ENCODE measurements at regions not wholly inside any gene's neighbourhood (a gene's known extent, or its start where the extent isn't known, plus 50 kb on each side); places are given as distances from the start of the nearest gene placed in this dataset.

- DNase-seq, result no peak
Measured at GRCh38 chr17:72487731-72488494, 367.1 kb downstream of the SOX9 start.

DNA sequence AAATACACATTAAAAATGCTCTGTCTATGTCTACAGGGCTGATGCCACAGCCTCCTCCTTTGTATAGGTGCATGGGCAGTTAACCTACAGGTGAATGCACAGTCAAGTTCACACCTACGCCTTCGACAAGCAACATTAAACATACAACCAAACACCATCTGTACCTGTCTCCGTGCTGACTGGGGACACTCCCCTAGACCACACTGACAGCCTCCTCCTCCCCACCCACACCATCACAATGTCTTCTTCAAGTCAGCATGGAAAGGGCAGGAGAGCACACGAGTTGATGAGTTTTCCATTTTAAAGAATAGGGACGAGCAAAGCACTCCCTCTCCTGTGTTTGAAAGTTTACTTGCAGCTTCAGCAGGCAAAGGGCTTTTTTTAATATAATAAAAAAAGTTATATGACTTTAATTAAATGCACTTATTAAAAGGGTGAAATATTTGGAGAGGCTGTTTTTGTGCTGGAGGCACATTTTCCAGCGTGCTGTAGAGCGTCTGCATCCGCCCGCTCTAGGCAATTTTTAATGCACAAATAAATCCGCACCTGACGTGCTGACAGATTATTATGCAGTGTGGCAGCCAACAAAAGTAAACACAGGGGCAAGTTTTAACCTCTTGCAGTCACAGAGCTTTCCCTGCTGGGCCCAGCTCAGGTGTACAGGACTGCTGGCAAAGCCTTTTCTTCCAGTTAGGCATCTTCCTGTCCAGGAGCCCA is 367.9 kb downstream of the SOX9 start:
- DNase-seq, result no peak

- no peak for DNase-seq
Measured at GRCh38 chr17:72489272-72489641, 368.4 kb downstream of the SOX9 start.

GRCh38 chr17:72491102-72491501 is 370.3 kb downstream of the SOX9 start:
- no peak for DNase-seq

DNA sequence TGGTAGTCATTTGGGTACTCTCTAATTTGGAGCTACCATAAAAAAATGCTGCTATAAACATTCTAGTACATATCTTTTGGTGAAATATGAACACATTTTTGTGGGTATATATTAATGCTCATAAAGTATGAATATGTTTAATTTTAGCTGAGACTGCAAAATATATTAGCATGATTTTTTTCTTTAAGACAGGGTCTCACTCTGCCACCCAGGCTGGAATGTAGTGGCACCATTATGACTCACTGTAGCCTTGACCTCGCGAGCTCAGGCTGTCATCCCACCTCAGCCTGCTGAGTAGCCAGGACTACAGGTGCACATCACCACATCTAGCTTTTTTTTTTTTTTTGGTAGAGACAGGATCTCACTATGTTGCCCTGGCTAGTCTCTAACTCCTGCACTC is 371.7 kb downstream of the SOX9 start:
- no peak for DNase-seq

GRCh38 chr17:72492941-72493340 is 372.1 kb downstream of the SOX9 start:
- DNase-seq, result no peak

GRCh38 chr17:72494566-72494965 is 373.7 kb downstream of the SOX9 start:
- DNase-seq, result no peak

DNA sequence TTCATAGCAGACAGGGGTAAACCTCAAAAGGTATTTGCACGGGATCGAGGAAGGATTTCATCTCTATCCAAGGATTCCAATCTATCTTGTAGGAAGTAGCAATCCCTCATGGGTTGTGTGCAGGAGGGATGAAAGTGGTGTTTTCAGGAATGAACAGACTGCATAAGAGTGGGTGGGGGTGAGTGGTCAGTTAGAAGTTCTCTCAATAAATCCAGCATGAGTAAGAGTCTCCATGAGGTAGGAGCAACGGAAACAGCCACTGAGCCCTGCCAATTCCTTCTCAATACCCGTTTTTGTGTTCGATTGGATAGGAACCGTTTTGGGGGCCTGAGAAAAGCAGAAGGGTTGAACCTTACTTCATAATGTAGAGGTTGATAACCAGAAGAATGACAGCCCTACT is 375.6 kb downstream of the SOX9 start:
- no peak for DNase-seq

- DNase-seq, result no peak
Measured at GRCh38 chr17:72497915-72498314, 377.1 kb downstream of the SOX9 start.

DNA sequence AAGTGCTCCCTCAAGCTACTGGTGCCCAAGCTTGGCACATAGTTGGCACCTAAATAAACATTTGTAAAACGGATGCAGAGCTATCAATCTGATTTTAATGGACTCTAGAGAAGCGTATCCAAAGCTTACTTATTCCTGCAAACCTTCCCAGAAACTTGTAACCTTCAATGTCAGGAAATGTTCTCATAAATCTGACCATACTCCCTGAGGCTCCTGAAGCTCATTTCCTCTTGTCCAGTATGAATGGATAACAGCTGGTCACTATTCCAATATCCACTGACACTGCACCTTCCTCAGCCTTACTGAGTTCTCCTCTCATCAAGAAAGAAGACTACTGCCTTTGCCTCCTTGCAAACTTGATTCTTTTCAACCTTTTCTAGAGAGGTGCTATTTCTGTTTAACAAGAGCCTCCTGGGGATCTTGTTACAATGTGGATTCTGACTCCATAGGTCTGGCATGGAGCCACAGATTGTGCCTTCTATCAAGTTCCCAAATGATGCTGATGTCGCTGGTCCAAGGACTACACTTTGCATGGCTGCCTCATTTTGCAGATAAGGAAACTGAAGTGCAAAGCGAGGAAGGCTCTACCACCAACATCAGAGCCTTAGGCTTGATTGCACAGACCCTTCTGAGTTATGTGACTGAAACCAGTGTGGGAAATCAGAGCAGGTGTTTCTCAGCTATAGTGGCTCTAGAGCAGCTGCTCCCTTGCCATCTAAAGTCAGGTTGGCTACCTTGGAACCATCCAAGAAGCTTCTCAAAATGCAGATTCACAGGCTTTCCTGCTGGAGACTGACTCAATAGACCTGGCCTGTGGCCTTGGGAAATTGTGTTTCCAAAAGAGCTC is 377.8 kb downstream of the SOX9 start:
- DNase-seq, result no peak

DNA sequence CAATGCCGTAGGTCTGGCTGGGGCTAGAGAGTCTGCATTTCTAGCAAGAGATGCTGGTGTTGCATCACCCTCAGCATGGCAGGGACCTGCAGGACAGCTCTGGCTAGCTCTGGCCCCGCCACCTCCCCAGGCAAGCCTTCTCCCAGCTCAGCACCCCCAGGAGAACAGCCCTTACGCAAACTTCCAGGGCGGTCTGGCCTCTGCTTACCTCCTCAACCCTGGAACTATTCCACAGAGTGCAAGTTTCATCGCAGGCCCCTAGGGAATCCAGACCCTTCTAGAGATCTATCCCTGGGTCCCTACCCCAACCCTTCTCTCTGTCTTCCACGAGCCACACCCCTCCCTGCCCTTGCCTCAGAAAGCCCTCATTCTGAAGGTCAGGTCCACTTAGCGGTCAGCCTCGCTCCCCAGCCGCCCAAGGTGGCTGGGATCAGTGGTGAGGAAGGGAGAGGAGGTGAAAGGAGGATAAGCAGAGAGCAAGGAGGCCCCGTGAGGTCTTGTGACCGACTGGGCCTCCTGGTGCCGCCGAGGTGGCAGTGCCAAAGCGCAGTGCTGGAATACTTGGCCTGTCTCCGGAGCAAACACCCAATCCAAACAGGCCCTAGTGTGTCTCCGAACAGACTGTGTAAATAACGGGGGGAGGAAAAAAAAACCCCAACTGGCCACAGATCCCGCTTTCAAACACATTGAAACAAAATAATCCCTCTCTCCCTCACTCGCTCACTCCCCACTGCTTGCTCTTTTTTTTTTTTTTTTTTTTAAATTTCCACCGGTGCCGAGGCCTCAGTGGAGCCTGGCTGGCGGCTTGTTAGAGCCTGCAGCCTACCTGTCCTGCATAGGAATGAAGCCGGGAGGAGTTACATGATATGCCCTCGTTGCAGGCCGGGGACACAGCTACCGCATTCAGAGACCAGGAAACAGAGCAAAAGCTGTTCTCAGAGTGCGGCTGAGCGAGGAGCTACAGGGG is 380.9 kb downstream of the SOX9 start:
- peak in 46 of 58 donors; percentile 25 to 86 (median 52) for DNase-seq

DNA sequence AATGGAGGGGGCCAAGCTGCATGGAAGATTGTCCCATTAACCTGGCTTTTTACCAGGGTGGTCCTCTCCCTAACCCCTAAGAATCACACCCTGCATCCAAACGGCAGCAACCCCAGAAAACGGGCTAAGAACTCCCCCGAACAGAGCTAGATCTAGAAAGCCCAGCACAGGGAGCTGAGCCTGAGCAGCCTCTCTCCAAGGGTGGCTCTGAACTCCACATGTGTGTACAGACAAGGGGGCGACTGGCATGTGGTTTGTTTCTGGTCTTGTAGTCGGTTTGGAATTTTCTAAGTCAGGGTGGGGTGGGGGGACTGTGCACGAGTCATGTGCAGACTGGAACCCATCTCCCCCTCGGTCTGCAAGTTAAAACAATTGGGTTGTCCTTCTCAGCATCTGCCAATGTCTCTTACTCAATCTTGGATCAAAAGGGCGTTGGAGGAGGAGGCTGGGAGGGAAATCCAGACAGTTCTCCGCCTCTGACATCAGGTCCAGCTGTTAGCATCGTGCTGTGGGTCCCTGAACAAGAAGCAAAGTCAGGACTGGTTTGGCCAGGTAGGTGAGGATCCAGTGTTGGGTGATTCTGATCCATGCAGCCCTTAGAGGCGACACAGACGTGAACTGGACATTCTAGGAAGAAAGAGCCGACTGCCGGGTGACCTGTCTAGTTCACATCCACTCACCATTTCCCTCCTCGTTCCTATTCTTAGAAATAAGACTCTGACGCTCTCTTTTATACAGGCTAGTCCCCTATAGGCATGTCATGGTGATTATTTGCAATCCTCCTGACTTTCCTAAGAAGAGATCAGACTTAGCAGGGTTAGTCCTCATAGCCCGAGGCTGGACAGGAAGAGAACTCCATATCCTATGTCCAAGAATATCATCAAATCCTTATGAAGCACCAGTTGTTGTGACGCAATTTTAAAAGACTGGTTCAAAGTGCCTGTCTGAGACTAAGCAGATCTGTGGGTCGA is 381.8 kb downstream of the SOX9 start:
- DNase-seq, result no peak

GRCh38 chr17:72503556-72503955 is 382.7 kb downstream of the SOX9 start:
- no peak for DNase-seq

DNA sequence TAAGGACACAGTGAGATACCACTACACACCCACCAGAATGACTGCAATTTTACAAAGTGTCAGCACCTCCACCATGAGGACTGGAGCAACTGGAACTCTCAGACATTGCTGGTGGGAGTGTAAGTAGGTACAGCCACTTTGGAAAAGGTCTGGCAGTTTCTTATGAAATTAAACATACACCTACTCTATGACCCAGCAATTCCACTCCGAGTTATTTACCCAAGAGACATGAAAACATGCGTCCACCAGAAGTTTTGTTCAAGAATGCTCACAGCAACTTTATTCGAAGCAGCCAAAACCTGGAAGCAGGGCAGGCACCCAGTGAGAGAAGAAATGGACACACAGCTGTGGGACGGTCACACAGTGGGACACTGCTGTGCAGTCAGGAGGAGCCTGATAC is 384.0 kb downstream of the SOX9 start:
- DNase-seq, result no peak

DNA sequence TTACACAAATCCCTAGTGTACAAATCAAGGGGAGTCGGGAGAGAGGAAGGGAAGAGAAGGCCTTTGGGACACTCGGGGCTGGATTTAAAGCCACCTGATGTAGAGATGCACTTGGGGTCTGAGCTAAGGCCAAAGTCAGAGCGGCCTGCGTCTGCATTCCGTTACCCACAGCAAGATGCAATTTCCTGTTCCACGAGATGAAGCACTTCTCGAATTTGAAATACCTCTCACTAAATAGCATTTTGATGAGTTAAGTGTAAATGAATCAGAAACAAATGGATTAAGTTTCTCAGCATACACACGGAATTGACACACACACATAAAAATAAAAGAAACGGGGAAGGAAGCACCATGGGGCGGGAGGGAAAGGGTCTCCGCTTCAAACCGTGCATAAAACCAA is 386.0 kb downstream of the SOX9 start:
- no peak for DNase-seq

DNA sequence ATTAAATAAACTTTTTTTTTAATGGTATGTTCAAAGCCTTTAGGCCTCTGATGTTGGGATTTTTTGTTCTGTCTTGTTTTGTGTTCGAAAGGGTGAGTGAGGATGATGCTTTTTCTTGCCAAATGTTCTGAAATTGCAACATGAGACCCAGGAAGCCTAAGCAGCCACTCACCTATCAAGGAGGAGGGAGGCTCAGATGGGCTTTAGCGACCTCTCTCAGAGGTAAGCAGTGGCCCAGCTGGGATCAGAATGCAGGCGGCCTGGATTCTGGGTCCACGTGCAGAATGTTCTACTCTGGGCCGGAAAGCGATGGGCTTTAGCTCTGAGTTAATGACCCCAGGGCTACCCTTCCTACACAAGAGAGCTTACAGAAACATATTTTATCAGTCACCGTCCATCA is 386.6 kb downstream of the SOX9 start:
- DNase-seq, result no peak

GRCh38 chr17:72510351-72511016 is 389.7 kb downstream of the SOX9 start:
- DNase-seq, result peak in 4 of 58 donors; percentile 7 to 70 (median 49)

DNA sequence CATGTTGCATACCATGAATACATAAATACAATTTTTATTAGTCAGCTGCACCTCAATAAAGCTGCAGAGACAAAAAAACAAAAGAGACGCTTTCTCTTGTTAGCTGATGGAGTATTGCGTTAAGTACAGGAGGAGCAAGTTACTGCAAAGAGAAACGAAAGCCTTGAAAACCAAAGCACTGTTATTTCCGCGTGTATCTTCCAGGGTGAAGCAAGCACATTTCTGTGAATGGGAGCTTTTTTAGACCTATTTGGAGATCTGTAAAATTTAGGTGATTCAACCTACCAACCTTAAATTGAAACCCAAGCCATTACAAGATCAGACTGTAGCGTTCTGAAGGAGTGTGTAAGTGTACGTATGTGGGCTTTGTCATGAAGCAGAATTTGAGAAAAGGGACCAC is 390.4 kb downstream of the SOX9 start:
- no peak for DNase-seq

GRCh38 chr17:72511874-72512273 is 391.1 kb downstream of the SOX9 start:
- no peak for DNase-seq
